Calu3 (cell line): ENCODE measurements at regions not wholly inside any gene's neighbourhood (a gene's known extent, or its start where the extent isn't known, plus 50 kb on each side); places are given as distances from the start of the nearest gene placed in this dataset.

Source experiments
- BruUV-seq: library from RNA; stranded (reverse); fragments of 400-500 nt; replicated peaks from 2 replicates; lab custom pipeline; 2021; lab: Mats Ljungman, UMichigan
- CTCF ChIA-PET: fragments of 300-600 bp; sonication (Branson Sonifier 250); formaldehyde crosslinking; loops from one replicate; lab custom pipeline; 2022; ENCODE audit warnings: antibody characterized with exemption; lab: Charles Lee
- DNase-seq: peaks from one replicate; pipeline ENCODE4 v3.0.0; 2022
- H3K27ac Mint-ChIP-seq: one replicate; pipeline ENCODE4 v1.8.0; 2022; ENCODE audit warnings: mixed read lengths; ENCODE audit not compliant: unreplicated experiment
- H3K27me3 Mint-ChIP-seq: one replicate; pipeline ENCODE4 v1.8.0; 2022; ENCODE audit warnings: mixed read lengths; ENCODE audit not compliant: unreplicated experiment
- H3K36me3 Mint-ChIP-seq: one replicate; pipeline ENCODE4 v1.8.0; 2022; ENCODE audit warnings: mild to moderate bottlenecking, moderate library complexity, mixed read lengths; ENCODE audit not compliant: insufficient read depth, unreplicated experiment
- H3K4me1 Mint-ChIP-seq: one replicate; pipeline ENCODE4 v1.8.0; 2022; ENCODE audit warnings: mild to moderate bottlenecking, low read depth, mixed read lengths; ENCODE audit not compliant: unreplicated experiment
- H3K4me3 Mint-ChIP-seq: one replicate; pipeline ENCODE4 v1.8.0; 2022; ENCODE audit warnings: mild to moderate bottlenecking, low read depth, moderate library complexity, mixed read lengths; ENCODE audit not compliant: unreplicated experiment
- H3K9me3 Mint-ChIP-seq: one replicate; pipeline ENCODE4 v1.8.0; 2022; ENCODE audit warnings: low read depth, mixed read lengths; ENCODE audit not compliant: unreplicated experiment
- intact Hi-C: fragments of 100-400 bp; cut with micrococcal nuclease; formaldehyde crosslinking; loops from one replicate; pipeline ENCODE4 v1.10.0; 2022; ENCODE audit not compliant: unreplicated experiment
- TF ChIP-seq, protein P1 (sequence below): fragments of 200-600 bp; IDR thresholded peaks from one replicate; pipeline ENCODE4 v1.8.0; 2022; ENCODE audit warnings: antibody characterized with exemption; ENCODE audit not compliant: unreplicated experiment

DNA sequence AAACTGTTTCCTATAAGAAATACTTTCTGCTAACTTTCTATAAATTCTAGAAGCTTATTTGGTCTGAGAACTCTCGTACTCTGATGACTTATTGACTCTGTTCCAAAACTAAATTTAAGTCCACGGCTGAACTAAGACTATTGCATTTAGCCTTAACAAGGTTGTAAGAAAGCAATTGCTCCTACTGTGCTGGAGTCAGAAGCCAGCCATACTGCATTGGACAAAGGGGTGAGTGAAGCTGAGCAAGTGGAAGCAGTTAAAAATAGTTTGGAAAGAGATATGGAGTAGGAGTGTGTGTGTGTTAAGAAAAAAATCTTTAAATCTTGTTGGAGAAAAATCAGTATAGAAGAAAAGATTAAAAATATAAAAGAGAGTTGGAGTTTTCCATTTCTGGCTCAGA lies 1360.1 kb upstream of the CELF2 start:
- Mint-ChIP-seq H3K27me3 (no peaks in the 10 kb centered on the region), H3K27ac (no peak overlapping the region), H3K36me3 (no peaks in the 10 kb centered on the region), H3K4me1 (no peaks in the 10 kb centered on the region), H3K4me3 (no peak overlapping the region), H3K9me3 (peaks cover 16% of the 10 kb centered on the region)
- TF ChIP-seq, protein P1, sequence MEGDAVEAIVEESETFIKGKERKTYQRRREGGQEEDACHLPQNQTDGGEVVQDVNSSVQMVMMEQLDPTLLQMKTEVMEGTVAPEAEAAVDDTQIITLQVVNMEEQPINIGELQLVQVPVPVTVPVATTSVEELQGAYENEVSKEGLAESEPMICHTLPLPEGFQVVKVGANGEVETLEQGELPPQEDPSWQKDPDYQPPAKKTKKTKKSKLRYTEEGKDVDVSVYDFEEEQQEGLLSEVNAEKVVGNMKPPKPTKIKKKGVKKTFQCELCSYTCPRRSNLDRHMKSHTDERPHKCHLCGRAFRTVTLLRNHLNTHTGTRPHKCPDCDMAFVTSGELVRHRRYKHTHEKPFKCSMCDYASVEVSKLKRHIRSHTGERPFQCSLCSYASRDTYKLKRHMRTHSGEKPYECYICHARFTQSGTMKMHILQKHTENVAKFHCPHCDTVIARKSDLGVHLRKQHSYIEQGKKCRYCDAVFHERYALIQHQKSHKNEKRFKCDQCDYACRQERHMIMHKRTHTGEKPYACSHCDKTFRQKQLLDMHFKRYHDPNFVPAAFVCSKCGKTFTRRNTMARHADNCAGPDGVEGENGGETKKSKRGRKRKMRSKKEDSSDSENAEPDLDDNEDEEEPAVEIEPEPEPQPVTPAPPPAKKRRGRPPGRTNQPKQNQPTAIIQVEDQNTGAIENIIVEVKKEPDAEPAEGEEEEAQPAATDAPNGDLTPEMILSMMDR = no peak
- no peak for DNase-seq
- no TSS peak for BruUV-seq
- CTCF ChIA-PET = no interaction called here
- intact Hi-C loops = no loop called here

DNA sequence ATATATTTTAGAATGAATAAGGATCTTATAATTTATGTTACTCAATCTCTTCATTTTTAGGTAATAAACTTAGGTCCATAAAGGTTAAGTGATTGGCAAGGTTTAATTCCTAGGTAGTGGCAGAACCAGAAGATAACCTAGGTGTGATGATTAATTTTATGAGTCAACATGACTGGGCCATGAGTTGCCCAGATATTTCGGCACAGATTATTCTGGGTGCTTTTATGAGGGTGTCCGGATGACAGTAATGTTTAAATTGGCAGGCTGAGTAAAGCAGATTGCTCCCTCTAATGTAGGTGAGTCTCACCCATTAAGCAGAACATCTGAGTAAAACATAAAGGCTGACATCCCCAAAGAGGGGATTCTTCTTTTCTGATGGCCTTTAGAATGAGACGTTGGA lies 1349.3 kb upstream of the CELF2 start:
- intact Hi-C loops = no loop called here
- Mint-ChIP-seq H3K36me3 (no peaks in the 10 kb centered on the region), H3K27ac (no peak overlapping the region), H3K4me1 (no peaks in the 10 kb centered on the region), H3K9me3 (peaks cover 7% of the 10 kb centered on the region), H3K27me3 (no peaks in the 10 kb centered on the region), H3K4me3 (no peak overlapping the region)
- TF ChIP-seq, protein P1 = no peak
- BruUV-seq = no TSS peak
- DNase-seq = no peak
- CTCF ChIA-PET = no interaction called here

DNA sequence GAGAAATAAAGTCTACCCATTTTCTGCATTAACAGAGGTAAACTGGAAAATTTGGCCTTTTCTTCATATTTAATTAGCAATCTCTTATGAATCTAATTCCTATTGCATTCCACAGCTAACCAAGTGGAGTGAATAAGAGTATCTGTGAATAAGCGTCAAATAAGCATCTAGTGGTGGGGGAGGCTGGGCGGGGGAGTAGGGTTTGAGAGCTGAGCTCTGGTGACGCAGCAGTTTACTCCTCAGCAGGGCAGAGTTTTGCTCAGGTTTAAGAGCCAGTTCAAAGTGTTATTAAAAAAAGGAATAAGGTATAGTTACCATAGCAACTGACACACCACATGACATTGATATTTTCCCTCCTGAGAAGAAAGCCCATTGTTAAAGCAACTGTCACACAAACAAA lies 1346.8 kb upstream of the CELF2 start:
- DNase-seq = no peak
- Mint-ChIP-seq H3K9me3 (peaks cover 9% of the 10 kb centered on the region), H3K4me3 (no peak overlapping the region), H3K27me3 (no peaks in the 10 kb centered on the region), H3K27ac (no peak overlapping the region), H3K4me1 (no peaks in the 10 kb centered on the region), H3K36me3 (no peaks in the 10 kb centered on the region)
- no TSS peak for BruUV-seq
- TF ChIP-seq, protein P1 = no peak
- intact Hi-C loops = no loop called here
- CTCF ChIA-PET = no interaction called here

DNA sequence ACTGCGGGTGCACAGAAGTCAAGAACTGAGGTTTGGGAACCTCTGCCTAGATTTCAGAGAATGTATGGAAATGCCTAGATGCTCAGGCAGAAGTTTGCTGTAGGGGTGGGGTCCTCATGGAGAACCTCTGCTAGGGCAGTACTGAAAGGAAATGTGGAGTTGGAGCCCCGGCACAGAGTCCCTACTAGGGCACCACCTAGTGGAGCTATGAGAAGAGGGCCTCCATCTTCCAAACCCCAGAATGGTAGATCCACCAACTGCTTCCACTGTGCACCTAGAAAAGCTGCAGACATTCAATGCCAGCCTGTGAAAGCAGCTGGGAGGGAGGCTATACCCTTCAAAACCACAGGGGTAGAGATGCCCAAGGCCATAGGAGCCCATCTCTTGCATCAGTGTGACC lies 1336.0 kb upstream of the CELF2 start:
- no peak overlapping the region for H3K27ac Mint-ChIP-seq
- CTCF ChIA-PET = no interaction called here
- intact Hi-C loops = no loop called here
- H3K9me3 Mint-ChIP-seq = peaks cover 9% of the 10 kb centered on the region
- no peaks in the 10 kb centered on the region for H3K4me1 Mint-ChIP-seq
- TF ChIP-seq, protein P1 = no peak
- no peaks in the 10 kb centered on the region for H3K36me3 Mint-ChIP-seq
- no peak for DNase-seq
- H3K27me3 Mint-ChIP-seq = no peaks in the 10 kb centered on the region
- no peak overlapping the region for H3K4me3 Mint-ChIP-seq
- BruUV-seq = no TSS peak
